Naive thymus-derived CD8-positive, alpha-beta T cell (primary cell): ENCODE measurements at regions not wholly inside any gene's neighbourhood (a gene's known extent, or its start where the extent isn't known, plus 50 kb on each side); places are given as distances from the start of the nearest gene placed in this dataset.
"Not testable (repeated sequence)": the region's sequence is repeated elsewhere in the genome, so short reads cannot be mapped to it uniquely, and the experiment has no call there.

Experiments
- ATAC-seq, 2 donors: fragments of 150-1000 bp; cut with Tn5 transposase in 1 of 2; sonication (Bioruptor Pico), chemical (Tn5 transposase) in 1 of 2; 1 replicate in 1 of 2; 2 replicates in 1 of 2; pipeline ENCODE4 v1.10.0; 2021; ENCODE audit warnings: mild to moderate bottlenecking in 2 of 2, moderate library complexity in 2 of 2
- POLR2A ChIA-PET: fragments of 350-600 bp; sonication (Branson Sonifier 250); formaldehyde crosslinking; loops from one replicate; lab custom pipeline; 2021; ENCODE audit warnings: antibody characterized with exemption; lab: Charles Lee
- DNase-seq, 10 donors: peaks; one replicate each; pipeline versions ENCODE4 v3.0.0 to v3.0.0-alpha.2; 2020 to 2022
- H3K27ac Mint-ChIP-seq, 10 donors: one replicate each; pipeline ENCODE4 v1.8.0; 2020 to 2022; ENCODE audit warnings: mild to moderate bottlenecking in 10 of 10, mixed read lengths in 10 of 10, moderate library complexity in 4 of 10, inconsistent platforms in 1 of 10
- H3K27me3 Mint-ChIP-seq, 5 donors: one replicate each; pipeline ENCODE4 v1.8.0; 2021 to 2022; ENCODE audit warnings: mixed read lengths in 5 of 5
- H3K36me3 Mint-ChIP-seq, 3 donors: one replicate each; pipeline ENCODE4 v1.8.0; 2020 to 2022; ENCODE audit warnings: mixed read lengths in 3 of 3, mild to moderate bottlenecking in 2 of 3, inconsistent platforms in 1 of 3
- H3K4me1 Mint-ChIP-seq, 4 donors: one replicate each; pipeline ENCODE4 v1.8.0; 2021 to 2022; ENCODE audit warnings: mixed read lengths in 4 of 4
- H3K4me3 Mint-ChIP-seq, 10 donors: one replicate each; pipeline ENCODE4 v1.8.0; 2020 to 2022; ENCODE audit warnings: mild to moderate bottlenecking in 10 of 10, mixed read lengths in 10 of 10, moderate library complexity in 6 of 10, inconsistent platforms in 1 of 10
- H3K9me3 Mint-ChIP-seq, 9 donors: one replicate each; pipeline ENCODE4 v1.8.0; 2020 to 2022; ENCODE audit warnings: mixed read lengths in 9 of 9, mild to moderate bottlenecking in 3 of 9, inconsistent platforms in 1 of 9, moderate library complexity in 1 of 9

- ATAC-seq (no peak), DNase-seq (no peak)
- Mint-ChIP-seq H3K27ac (no peak overlapping the region), H3K4me3 (no peak overlapping the region), H3K4me1 (peaks cover 0 to 7% (median 5%) of the 10 kb centered on the region in 4 donors), H3K27me3 (peaks cover 9 to 21% (median 14%) of the 10 kb centered on the region in 5 donors), H3K9me3 (peaks cover 0 to 3% (median 0%) of the 10 kb centered on the region in 9 donors), H3K36me3 (no peaks in the 10 kb centered on the region)
- POLR2A ChIA-PET, result no interaction called here
Measured at GRCh38 chr11:115980337-115981103, 476.3 kb upstream of the CADM1 start.

GRCh38 chr11:115974703-115975102, 470.5 kb upstream of the CADM1 start:
- Mint-ChIP-seq H3K4me3 (no peak overlapping the region), H3K27ac (no peak overlapping the region), H3K36me3 (no peaks in the 10 kb centered on the region), H3K9me3 (peaks cover 2 to 17% (median 5%) of the 10 kb centered on the region in 9 donors), H3K4me1 (peaks cover 0 to 14% (median 5%) of the 10 kb centered on the region in 4 donors), H3K27me3 (peaks cover 12 to 42% (median 20%) of the 10 kb centered on the region in 5 donors)
- POLR2A ChIA-PET, result no interaction called here
- ATAC-seq, result no peak
- DNase-seq, result no peak

GRCh38 chr11:115967203-115967602, 463.0 kb upstream of the CADM1 start:
- not testable (repeated sequence) for DNase-seq

GRCh38 chr11:115965767-115966504, 461.7 kb upstream of the CADM1 start:
- POLR2A ChIA-PET, result no interaction called here
- ATAC-seq, result no peak
- Mint-ChIP-seq H3K4me3 (no peak overlapping the region), H3K27ac (no peak overlapping the region), H3K27me3 (peaks cover 0 to 4% (median 2%) of the 10 kb centered on the region in 5 donors), H3K9me3 (peaks cover 0 to 10% (median 6%) of the 10 kb centered on the region in 9 donors), H3K36me3 (no peaks in the 10 kb centered on the region), H3K4me1 (no peaks in the 10 kb centered on the region)
- no peak for DNase-seq

More at GRCh38 chr11:115967203-115967602, 463.0 kb upstream of the CADM1 start:
- H3K36me3 Mint-ChIP-seq, H3K27ac Mint-ChIP-seq, H3K27me3 Mint-ChIP-seq, ATAC-seq, H3K4me3 Mint-ChIP-seq, H3K4me1 Mint-ChIP-seq, POLR2A ChIA-PET: not testable (repeated sequence)
- peaks cover 0 to 10% (median 6%) of the 10 kb centered on the region in 9 donors for H3K9me3 Mint-ChIP-seq

GRCh38 chr11:115964091-115964490, 459.9 kb upstream of the CADM1 start:
- H3K27me3 Mint-ChIP-seq, result peaks cover 0 to 5% (median 5%) of the 10 kb centered on the region in 5 donors
- H3K4me3 Mint-ChIP-seq, result peak overlapping the region in 1 of 10 donors; percentile 45
- no peak for DNase-seq
- H3K9me3 Mint-ChIP-seq, result peaks cover 0 to 6% (median 0%) of the 10 kb centered on the region in 9 donors
- no peaks in the 10 kb centered on the region for H3K4me1 Mint-ChIP-seq
- POLR2A ChIA-PET, result no interaction called here
- no peaks in the 10 kb centered on the region for H3K36me3 Mint-ChIP-seq
- ATAC-seq, result no peak
- H3K27ac Mint-ChIP-seq, result no peak overlapping the region

- Mint-ChIP-seq H3K4me1 (no peaks in the 10 kb centered on the region), H3K4me3 (no peak overlapping the region), H3K9me3 (peaks cover 0 to 14% (median 0%) of the 10 kb centered on the region in 9 donors), H3K36me3 (peaks cover 0 to 2% (median 0%) of the 10 kb centered on the region in 3 donors), H3K27me3 (peaks cover 0 to 14% (median 10%) of the 10 kb centered on the region in 5 donors), H3K27ac (no peak overlapping the region)
- no peak for ATAC-seq
- no peak for DNase-seq
- POLR2A ChIA-PET, result no interaction called here
Measured at GRCh38 chr11:115963156-115963555, 458.9 kb upstream of the CADM1 start.

- Mint-ChIP-seq H3K27ac (no peak overlapping the region), H3K4me3 (no peak overlapping the region), H3K4me1 (no peaks in the 10 kb centered on the region), H3K27me3 (peaks cover 0 to 18% (median 12%) of the 10 kb centered on the region in 5 donors), H3K36me3 (peaks cover 0 to 2% (median 0%) of the 10 kb centered on the region in 3 donors), H3K9me3 (peaks cover 0 to 18% (median 0%) of the 10 kb centered on the region in 9 donors)
- no peak for DNase-seq
- POLR2A ChIA-PET, result no interaction called here
- no peak for ATAC-seq
Measured at GRCh38 chr11:115961159-115962003, 457.2 kb upstream of the CADM1 start.

GRCh38 chr11:115959081-115959486, 454.9 kb upstream of the CADM1 start:
- H3K4me3 Mint-ChIP-seq, result no peak overlapping the region
- ATAC-seq, result no peak
- peaks cover 0 to 2% (median 0%) of the 10 kb centered on the region in 3 donors for H3K36me3 Mint-ChIP-seq
- DNase-seq, result no peak
- peaks cover 0 to 18% (median 12%) of the 10 kb centered on the region in 5 donors for H3K27me3 Mint-ChIP-seq
- H3K9me3 Mint-ChIP-seq, result peaks cover 0 to 18% (median 0%) of the 10 kb centered on the region in 9 donors
- H3K27ac Mint-ChIP-seq, result no peak overlapping the region
- H3K4me1 Mint-ChIP-seq, result no peaks in the 10 kb centered on the region
- POLR2A ChIA-PET, result no interaction called here

- no peak overlapping the region for H3K4me3 Mint-ChIP-seq
- H3K36me3 Mint-ChIP-seq, result peaks cover 0 to 2% (median 0%) of the 10 kb centered on the region in 3 donors
- peaks cover 0 to 18% (median 0%) of the 10 kb centered on the region in 9 donors for H3K9me3 Mint-ChIP-seq
- H3K4me1 Mint-ChIP-seq, result no peaks in the 10 kb centered on the region
- DNase-seq, result no peak
- H3K27ac Mint-ChIP-seq, result no peak overlapping the region
- peaks cover 0 to 18% (median 12%) of the 10 kb centered on the region in 5 donors for H3K27me3 Mint-ChIP-seq
- POLR2A ChIA-PET, result no interaction called here
- ATAC-seq, result no peak
Measured at GRCh38 chr11:115958089-115959000, 454.1 kb upstream of the CADM1 start.

GRCh38 chr11:115955803-115956202, 451.6 kb upstream of the CADM1 start:
- Mint-ChIP-seq H3K4me1 (no peaks in the 10 kb centered on the region), H3K36me3 (peaks cover 0 to 10% (median 2%) of the 10 kb centered on the region in 3 donors), H3K9me3 (peaks cover 3 to 28% (median 9%) of the 10 kb centered on the region in 9 donors), H3K27me3 (peaks cover 0 to 18% (median 12%) of the 10 kb centered on the region in 5 donors), H3K4me3 (no peak overlapping the region), H3K27ac (no peak overlapping the region)
- ATAC-seq (no peak), DNase-seq (no peak)
- POLR2A ChIA-PET, result no interaction called here

GRCh38 chr11:115950660-115951059, 446.4 kb upstream of the CADM1 start:
- ATAC-seq, result no peak
- peaks cover 0 to 29% (median 0%) of the 10 kb centered on the region in 3 donors for H3K36me3 Mint-ChIP-seq
- H3K4me1 Mint-ChIP-seq, result no peaks in the 10 kb centered on the region
- peaks cover 0 to 6% (median 0%) of the 10 kb centered on the region in 5 donors for H3K27me3 Mint-ChIP-seq
- POLR2A ChIA-PET, result no interaction called here
- H3K4me3 Mint-ChIP-seq, result no peak overlapping the region
- DNase-seq, result no peak
- H3K27ac Mint-ChIP-seq, result no peak overlapping the region
- peaks cover 13 to 48% (median 29%) of the 10 kb centered on the region in 9 donors for H3K9me3 Mint-ChIP-seq
